HG03045 (cell line): ENCODE measurements at regions not wholly inside any gene's neighbourhood (a gene's known extent, or its start where the extent isn't known, plus 50 kb on each side); places are given as distances from the start of the nearest gene placed in this dataset.
"Not testable (repeated sequence)": the region's sequence is repeated elsewhere in the genome, so short reads cannot be mapped to it uniquely, and the experiment has no call there.

Source experiments
- ATAC-seq: cut with Tn5 transposase; IDR thresholded peaks from one replicate; pipeline ENCODE4 v1.9.1; 2021; ENCODE audit warnings: mild to moderate bottlenecking, moderate library complexity; ENCODE audit not compliant: unreplicated experiment

GRCh38 chr16:17989255-17989654, 347.3 kb downstream of the NPIPA8 start:
- no peak for ATAC-seq

- no peak for ATAC-seq
These were observed 347.7 kb downstream of the NPIPA8 start for GRCh38 chr16:17988839-17989238.

- ATAC-seq: no peak
These were observed 349.5 kb downstream of the NPIPA8 start for GRCh38 chr16:17986991-17987390.

- ATAC-seq: no peak
These were observed 351.7 kb downstream of the NPIPA8 start for GRCh38 chr16:17984810-17985209.

DNA sequence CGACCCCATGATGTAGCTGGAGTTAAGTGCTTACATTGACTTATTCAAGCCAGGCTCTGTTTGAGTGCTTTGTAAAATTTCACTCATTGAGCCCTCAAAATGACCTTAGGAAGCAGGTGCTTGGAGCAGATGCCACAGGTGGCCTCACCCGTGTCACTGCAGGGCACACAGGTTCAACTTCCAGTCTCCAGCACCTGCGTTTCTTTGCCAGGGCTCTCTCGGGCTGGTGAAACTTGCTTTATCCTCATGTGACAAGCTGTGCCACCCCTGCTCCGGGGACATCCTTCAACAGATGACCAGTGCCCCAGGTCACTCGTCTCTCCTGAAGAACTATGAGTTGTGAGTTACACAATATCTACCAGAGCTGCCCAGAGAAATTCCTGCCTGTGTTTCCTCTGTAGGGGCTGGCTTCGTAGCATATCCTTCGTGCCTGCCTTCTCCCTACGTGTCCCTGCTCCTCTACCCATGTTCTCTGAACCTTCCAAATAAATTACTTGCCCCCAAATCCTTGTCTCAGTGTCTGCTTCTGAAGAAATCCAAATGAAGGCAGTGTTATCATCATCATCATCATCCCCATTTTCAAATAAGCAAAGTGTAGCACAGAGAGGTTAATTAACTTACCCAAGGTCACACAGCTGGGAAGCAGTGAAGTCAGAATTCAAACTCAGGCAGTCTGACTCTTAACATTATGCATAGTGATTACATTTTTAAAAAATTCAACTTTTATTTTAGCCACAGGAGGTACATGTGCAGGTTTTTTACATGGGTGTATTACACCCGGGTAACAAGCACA, 352.5 kb downstream of the NPIPA8 start:
- no peak for ATAC-seq

- ATAC-seq: no peak
These were observed 353.4 kb downstream of the NPIPA8 start for GRCh38 chr16:17983114-17983513.

GRCh38 chr16:17977260-17977659, 359.3 kb downstream of the NPIPA8 start:
- ATAC-seq: no peak

- ATAC-seq: no peak
These were observed 364.0 kb downstream of the NPIPA8 start for GRCh38 chr16:17972460-17972943.

DNA sequence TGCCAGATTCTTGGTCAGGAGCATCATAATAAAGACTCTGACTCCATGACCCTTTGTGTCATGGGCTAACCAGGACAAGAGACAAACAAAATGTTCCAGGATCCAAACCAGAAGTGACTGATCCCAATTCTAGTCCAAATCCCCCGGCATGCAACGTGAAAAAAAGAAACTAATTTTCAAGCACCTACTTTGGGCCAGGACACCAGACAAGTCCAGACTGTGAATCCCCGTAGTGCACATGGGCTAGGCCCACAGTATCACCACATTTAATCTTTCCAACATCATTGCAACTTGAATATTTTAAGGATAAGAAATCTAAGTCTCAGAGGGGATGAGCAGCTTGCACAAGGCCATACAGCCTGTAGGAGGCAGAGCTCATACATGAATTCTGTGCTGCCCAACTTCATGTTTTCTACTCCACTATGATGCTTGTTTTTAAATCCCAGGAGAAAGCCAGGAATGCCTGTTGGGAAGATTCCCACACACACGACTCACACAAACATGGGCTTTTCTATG, 365.7 kb downstream of the NPIPA8 start:
- ATAC-seq: no peak

DNA sequence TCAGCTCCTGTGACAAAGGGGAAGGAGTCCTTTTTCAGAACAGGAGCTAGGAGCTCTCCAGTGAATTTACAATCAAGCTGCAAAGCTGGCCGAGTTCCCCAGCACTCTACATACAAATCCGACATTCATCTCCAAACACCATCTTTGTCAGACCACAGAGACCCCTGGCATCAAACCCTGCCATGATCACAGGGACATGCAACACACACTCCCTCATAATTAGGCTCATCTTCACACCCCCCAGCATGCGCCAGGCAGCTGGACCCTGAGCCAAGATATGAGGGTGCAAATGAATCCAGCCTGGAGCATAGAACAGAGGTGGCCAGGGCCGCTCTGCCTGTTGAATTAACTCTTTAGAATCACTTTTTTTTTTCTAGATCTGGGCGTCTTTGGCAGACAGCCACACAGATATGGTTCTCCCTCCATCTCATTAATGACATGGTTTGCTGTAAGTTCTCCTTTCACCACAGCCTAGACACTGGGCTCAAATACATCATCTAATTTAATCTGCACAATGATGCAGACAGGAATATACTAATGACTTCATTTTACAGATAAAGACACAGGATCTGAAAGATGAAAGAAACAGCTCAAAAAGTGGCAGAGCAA, 366.3 kb downstream of the NPIPA8 start:
- no peak for ATAC-seq

GRCh38 chr16:17965133-17965900, 371.2 kb downstream of the NPIPA8 start:
- no peak for ATAC-seq

DNA sequence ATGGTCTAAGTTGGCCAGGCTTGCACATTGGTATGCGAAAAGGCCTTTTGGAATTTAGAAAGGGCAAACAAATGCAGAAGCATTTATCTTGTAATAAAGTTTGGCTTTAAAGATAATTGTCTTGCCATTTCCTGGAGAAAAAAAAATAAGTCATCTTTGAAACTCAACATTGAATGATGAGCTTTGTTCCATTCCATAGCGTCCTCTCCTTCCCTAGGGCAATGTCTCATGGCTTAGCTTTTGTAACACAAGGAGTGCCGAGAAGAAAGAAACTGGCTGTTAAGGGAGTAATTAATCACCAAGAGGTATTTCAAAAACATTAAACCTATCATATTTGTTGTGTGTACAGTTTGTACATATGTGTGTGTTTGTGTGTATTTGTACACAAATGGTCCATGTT, 372.3 kb downstream of the NPIPA8 start:
- no peak for ATAC-seq

GRCh38 chr16:17963185-17963836, 373.2 kb downstream of the NPIPA8 start:
- no peak for ATAC-seq

- ATAC-seq: no peak
These were observed 373.8 kb downstream of the NPIPA8 start for GRCh38 chr16:17962726-17963125.

DNA sequence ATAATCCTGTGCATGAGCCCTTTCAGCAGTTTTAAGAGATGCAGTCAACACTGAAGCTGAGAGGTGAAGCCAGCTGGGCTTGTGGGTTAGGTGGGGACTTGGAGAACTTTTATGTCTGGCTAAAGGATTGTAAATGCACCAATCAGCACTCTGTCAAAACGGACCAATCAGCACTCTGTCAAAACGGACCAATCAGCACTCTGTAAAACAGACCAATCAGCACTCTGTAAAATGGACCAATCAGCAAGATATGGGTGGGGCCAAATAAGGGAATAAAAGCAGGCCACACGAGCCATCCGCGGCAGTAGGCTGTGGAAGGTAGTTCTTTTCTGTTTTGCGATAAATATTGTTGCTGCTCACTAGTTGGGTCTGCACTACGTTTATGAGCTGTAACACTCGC, 374.7 kb downstream of the NPIPA8 start:
- ATAC-seq: not testable (repeated sequence)

DNA sequence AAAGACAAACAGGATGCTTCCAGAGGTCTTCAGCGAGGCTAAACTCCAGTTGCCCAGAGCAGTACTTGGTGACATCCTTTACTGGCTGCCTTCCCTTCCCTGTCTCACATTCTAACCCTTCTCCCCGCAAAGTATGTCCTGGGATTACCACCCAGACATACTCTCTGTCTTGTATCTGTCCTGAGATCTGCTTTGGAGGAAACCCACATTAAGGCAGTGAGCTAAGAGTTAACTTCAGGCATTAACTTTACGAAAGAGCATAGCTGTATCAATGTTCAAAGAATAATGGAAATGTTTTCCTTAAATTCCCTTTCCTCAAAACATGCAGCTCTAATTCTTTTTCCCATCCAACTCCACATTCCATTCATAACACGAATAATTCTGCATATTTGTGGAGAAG, 385.2 kb downstream of the NPIPA8 start:
- ATAC-seq: no peak

DNA sequence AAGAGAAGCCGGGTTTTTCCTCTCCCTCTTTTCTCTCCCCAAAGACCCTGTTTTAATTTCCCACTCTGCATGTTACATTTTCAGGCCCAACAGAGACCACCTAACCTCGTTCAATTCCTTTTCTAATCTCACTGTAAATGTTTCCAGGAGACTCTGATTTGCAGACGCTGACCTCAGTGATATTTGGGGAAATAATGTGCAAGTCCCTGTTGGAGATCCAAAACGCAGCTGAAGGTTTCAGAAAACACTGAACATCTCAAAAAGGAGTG, 386.6 kb downstream of the NPIPA8 start:
- no peak for ATAC-seq

DNA sequence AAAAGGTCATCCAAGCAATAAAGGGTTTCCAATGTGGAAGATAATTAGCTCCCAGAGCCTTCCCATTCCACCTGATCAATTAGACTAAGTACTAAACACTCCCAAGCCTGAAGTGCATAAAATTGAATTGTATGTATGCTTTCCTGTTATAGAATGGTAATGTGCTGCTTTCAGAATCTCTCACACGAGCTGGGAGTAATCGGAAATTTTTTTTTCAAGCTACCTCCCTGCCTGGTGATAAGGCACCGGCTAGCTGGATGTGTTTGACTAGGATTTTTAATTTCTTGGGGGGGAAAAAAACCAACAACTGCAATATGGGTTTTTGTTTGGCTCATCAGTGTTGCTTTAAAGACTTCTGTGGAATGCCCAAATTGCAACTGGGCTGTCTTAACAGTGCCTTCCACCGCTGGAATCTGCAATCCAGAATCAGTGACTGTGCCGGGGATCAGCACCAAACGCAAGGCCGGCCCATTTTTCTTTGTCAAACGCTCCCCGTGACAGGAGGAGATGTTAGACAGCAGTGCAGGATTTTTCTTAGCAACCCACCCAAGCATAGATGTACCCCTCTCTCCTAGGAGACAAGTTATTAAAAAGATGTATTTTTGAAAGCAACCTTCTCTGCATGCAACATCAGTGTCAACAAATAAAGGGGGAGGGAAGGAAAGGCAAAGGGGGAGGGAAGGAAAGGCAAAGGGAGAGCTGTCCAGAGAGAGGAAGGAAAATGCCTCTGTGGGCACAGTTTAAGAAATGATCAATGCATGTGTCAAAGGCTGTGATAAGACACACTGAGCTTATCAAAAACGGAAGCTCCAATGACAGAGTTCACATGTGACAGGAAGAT, 387.2 kb downstream of the NPIPA8 start:
- ATAC-seq: no peak

DNA sequence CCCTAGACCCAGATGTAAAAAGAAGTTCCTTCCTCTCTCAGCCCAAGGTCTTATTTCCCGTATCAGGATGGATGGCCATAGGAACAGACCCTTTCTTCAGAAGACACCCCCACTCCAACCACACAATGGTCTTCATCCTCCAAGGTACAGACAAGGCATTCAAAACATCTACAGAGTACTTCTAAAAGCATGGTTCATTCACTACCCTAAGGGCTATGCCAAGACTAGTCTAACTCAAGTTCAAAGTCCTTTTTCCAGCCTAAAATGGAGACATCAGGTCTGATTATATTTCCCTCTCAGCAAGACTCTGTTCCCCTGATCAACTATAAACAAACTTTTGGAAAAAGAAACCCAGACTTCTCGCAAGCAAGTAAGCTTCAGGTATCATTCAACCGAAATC, 388.9 kb downstream of the NPIPA8 start:
- ATAC-seq: no peak

GRCh38 chr16:17947165-17947564, 389.4 kb downstream of the NPIPA8 start:
- no peak for ATAC-seq
